HG03064 (cell line): ENCODE measurements at regions not wholly inside any gene's neighbourhood (a gene's known extent, or its start where the extent isn't known, plus 50 kb on each side); places are given as distances from the start of the nearest gene placed in this dataset.

Experiments used
- ATAC-seq: cut with Tn5 transposase; IDR thresholded peaks from one replicate; pipeline ENCODE4 v1.9.1; 2021; ENCODE audit warnings: low read depth; ENCODE audit not compliant: unreplicated experiment

DNA sequence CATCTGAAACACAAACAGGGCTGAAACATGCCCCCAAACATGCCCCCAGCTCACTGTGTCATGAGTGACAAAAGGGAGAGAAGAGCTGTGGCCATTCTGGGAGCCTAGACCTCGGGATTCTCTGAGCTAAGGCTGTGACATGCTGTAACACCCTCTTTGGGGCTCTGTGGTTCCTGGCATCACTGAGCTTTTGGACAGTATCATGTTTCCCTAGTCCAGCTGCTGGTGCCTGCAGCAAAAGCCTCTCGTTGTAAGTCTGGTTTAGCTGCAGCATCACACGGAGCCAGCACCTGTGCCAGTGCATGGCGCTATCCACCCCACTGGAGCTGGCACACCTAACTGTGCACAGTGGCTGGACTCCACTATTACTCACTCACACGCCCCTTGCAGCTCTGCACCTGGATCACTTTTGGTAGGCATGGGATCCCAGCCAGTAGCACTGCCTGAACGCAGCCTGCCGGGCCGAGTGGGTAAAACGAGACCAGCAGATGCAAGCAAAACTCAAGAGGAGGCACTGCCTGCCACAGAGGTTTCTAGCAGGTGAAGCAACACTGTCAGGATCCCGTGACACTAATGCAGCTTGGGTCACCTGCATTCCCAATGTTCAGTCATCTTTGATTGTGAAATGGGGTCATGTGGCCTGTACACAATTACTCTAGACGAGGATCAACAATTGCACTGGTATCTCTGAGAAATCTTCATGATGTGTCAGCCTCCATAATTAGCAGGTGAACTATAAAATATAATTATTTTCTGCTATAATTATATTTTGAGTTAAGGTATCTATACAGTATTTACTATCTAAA is 547.2 kb downstream of the ZNF804A start:
- ATAC-seq, result no peak

GRCh38 chr2:185147361-185147760 is 549.0 kb downstream of the ZNF804A start:
- ATAC-seq, result no peak

GRCh38 chr2:185152186-185152585 is 553.9 kb downstream of the ZNF804A start:
- ATAC-seq, result no peak

GRCh38 chr2:185161701-185162100 is 563.4 kb downstream of the ZNF804A start:
- ATAC-seq, result no peak

- ATAC-seq, result no peak
These were observed 564.3 kb upstream of the FSIP2 start for GRCh38 chr2:185174353-185174752.

DNA sequence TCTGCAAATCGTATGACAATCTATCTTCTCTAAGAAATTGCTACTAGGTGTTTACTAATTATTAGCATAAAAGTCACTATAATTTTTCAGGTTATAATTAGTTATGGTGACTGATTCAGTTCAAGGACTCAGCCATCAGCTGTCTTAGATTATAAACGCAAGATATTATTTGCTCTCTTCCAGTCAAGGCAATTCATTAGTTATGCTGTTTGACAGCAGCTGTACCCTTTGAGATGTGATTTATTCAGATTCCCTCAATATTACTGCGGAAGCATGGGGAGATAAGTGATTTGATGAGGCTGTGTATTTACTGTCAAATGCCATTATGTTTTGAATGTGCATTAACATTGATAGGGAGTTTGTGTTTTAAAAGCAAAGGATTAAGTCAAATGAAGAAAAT is 558.9 kb upstream of the FSIP2 start:
- no peak for ATAC-seq

GRCh38 chr2:185181901-185182300 is 556.7 kb upstream of the FSIP2 start:
- ATAC-seq, result no peak

GRCh38 chr2:185185044-185185443 is 553.6 kb upstream of the FSIP2 start:
- no peak for ATAC-seq

GRCh38 chr2:185187421-185187820 is 551.2 kb upstream of the FSIP2 start:
- no peak for ATAC-seq

DNA sequence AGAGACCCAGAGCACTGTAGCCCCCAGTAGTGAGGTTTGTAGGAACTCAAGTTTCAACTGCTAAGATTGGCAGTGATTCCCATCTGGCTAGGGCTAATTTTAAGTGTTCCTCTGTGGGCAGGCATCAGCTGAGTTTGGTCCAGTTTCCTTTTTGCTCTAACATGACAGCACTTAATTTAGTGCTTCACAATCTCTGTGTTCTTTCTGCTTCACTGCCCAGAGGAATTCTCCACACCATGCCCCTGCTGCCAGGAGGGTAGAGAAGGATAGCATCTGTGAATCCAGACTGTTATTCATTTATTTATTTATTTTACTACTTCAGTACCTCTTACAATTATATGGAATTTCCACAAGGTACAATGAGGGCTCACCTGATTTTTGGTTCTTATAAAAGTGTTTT is 549.9 kb upstream of the FSIP2 start:
- no peak for ATAC-seq

GRCh38 chr2:185201063-185201462 is 537.5 kb upstream of the FSIP2 start:
- ATAC-seq, result no peak

GRCh38 chr2:185202381-185202780 is 536.2 kb upstream of the FSIP2 start:
- ATAC-seq, result no peak

DNA sequence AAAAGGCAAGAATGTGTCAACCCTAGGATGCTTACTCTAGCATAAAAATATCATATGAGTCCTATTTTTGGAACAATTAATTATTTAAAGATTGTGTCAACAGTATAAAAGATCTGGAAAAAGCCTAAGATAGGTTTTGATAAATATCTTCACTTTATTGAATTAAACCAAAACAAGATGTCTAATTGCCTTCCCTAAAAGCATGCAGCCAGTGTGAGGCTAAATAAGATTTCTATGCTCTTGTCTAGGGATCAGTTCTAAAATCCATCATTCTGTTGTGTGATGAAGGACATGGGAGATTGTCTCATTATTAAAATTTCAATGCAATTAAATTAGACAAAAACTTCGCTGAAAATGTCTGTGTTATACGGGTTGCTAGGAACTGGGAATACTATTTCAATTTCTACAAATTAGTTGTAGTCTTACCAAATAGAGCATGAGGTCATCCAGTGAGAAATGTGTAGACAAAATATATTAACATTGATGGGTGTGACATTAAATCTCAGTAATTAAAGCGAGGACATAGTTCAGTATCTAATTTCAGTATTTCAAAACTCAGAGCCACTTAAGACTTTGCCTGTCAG is 535.6 kb upstream of the FSIP2 start:
- no peak for ATAC-seq

DNA sequence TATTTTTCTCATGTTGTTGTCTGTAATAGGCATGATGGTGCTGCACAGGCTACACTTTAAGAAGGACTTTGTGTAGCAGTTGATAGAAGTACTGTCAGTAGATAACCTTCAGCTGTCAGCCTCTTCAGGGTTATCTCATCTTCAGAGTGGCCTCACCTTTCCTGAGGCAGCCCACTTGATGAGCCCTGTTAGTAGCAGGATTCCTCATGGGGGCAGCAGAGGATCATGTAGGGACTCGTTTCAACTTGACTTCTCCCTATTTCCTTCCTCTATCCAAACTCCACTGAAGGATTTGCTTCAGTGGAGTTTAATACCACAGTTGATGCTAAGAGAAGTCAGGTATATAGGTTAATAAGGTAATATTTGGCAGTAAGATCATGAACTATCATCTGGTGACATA is 530.3 kb upstream of the FSIP2 start:
- no peak for ATAC-seq

DNA sequence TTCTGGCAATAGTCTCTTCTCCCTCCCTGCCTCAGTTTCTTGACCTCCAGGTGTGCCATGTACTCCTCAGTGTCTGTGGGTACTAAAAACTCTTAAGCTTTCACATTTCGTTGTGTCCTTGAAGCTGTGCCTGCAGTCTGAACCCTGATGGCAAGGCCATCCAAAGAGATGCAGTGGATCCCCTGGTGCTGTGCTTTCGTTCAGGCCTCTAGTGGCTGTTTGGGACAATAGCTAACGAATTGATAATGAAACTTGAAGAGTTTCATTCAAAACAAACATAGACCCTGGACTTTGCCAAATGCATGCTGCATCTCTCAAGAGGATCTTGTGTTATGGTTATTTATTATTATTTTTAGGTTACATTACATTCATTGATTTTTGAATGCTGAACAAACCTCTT is 523.1 kb upstream of the FSIP2 start:
- no peak for ATAC-seq

DNA sequence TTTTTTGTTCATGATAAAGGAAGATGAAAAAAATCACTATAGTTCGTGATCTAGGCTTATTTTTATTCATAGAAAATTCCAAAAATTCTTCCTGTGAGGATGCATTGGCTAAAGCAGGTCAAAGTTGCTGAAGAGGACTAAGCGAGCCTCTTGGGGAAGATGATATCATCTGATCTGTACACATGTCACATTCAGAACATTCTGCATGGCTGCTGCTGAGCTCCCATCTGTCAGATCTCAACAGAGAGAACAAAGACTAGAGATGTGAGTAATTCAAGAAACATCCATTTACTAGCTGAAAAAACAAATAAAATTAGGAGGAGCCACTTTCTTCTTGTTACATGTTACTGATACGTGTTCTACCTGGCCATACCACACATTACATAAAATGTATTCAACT is 518.6 kb upstream of the FSIP2 start:
- ATAC-seq, result no peak

DNA sequence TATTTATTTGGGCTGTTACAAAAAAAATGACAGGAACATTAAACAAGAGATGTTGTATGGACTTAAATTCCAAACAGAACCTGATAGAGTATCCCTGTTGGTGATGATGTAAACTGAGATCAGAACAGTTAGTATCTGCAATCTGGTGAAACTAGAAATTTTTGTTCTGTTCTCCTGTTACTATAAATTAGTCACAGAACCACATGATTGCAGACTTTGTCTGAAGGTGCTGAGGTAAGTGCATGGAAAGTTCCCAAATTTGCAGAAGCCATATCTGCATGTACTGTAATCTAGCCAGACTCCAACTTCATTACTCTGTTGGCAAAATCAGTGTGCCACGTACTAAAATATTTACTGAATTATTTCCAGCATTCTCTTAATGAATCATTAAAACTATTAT is 516.3 kb upstream of the FSIP2 start:
- no peak for ATAC-seq

DNA sequence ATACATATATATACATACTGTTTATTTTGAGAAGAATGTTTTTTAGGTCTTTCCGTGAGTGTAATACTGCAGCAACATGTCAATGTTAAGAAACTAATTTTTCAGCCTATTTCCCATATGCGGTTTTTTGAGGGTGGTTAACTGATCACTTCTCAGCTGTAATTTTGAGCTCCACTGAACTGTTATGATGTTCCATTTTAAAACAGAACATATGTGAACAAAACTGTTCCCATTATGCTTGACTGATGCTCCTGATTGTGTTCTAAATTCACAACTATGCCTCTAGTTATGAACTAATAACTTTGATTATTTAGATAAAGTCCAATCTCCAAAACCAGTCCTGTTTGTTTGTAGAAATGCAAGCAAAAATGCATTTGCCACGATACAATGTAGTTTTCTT is 511.2 kb upstream of the FSIP2 start:
- no peak for ATAC-seq

- ATAC-seq, result no peak
These were observed 499.1 kb upstream of the FSIP2 start for GRCh38 chr2:185239491-185239890.

- ATAC-seq, result no peak
These were observed 497.8 kb upstream of the FSIP2 start for GRCh38 chr2:185240796-185241195.

DNA sequence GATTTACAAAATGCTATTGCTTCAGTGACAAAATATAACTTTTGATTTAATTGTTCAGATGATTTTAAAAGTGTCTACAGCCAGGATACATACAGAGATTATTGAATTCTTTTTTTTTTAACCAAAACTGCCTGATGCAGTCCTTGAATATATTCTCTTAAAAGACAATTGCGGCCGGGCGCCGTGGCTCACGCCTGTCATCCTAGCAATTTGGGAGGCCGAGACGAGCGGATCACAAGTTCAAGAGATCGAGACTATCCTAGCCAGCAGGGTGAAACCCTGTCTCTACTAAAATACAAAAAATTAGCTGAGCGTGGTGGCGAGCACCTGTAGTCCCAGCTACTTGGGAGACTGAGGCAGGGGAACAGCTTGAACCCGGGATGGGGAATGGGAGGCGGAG is 497.0 kb upstream of the FSIP2 start:
- no peak for ATAC-seq

- ATAC-seq, result no peak
These were observed 496.1 kb upstream of the FSIP2 start for GRCh38 chr2:185242462-185242861.
